M059J (cell line): ENCODE measurements at regions not wholly inside any gene's neighbourhood (a gene's known extent, or its start where the extent isn't known, plus 50 kb on each side); places are given as distances from the start of the nearest gene placed in this dataset.
A peak's percentile ranks its signal among the peaks of the same experiment; 100 is the strongest.

Experiments used
- DNase-seq: peaks from one replicate; pipeline ENCODE4 v3.0.0-alpha.2; 2012; ENCODE audit warnings: low read depth

- no peak for DNase-seq
Measured at GRCh38 chr1:172801771-172802322, 142.9 kb downstream of the FASLG start.

DNA sequence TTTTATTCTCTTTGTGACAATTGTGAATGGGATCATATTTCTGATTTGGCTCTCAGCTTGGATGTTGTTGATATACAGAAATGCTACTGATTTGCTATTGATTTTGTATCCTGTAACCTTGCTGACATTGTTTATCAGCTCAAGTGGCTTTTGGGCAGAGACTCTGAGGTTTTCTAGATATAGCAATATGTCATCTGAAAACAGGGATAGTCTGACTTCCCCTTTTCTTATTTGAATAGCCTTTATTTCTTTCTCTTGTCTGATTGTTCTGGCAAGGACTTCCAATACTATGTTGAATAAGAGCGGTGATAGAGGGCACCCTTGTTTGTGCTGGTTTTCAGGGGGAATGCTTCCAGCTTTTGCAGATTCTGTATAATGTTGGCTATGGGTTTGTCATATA, 150.8 kb downstream of the FASLG start:
- DNase-seq: no peak

DNA sequence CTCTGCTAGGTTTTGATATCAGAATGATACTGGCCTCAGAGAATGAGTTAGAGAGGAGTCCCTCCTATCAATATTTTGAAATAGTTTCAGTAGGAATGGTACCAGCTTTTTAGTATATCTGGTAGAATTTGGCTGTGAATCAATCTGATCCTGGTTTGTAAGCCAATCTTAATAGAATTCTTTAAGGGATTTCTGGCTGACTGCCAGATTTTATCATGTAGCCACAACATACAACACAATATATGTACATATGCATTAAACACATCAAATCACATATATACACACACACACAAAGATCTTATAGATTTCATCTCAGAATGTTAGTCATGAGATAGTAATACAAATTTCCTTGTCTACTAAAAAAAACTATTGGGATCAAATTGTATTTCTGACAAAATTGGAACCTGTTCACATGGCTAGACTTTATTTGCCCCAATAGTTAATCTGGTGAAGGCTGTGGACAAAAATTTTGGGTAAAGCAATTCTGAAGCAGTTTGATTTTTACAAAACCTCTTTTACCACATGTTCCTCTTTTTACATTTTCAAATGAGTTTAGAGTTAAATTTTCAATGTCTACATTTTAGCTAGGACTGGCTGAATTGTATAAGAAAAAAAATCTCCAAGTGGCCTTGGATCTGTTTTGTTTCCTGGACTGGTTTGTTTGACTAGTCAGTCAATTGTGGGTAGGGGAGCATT, 151.7 kb downstream of the FASLG start:
- no peak for DNase-seq

- DNase-seq: no peak
Measured at GRCh38 chr1:172811694-172812093, 152.8 kb downstream of the FASLG start.

DNA sequence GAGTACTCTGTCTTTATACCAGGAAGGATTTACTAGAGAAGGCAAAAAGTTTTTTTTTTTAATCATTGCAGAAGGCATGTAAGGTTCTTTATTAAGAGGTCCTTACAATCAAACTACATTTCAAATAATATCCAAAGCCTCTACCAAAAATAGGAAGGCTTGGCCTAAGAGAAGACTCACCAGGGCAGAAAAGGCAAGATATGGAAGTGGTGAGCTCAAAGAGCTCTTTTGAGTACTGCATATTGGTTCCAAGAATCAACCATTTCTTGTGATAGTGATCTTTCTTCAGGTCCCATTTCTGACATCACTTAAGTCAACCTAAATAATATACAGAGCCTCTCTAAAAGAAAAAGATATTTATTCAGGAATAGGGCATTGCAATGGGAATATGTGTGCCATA, 153.2 kb downstream of the FASLG start:
- no peak for DNase-seq

- no peak for DNase-seq
Measured at GRCh38 chr1:172813330-172813729, 154.4 kb downstream of the FASLG start.

- no peak for DNase-seq
Measured at GRCh38 chr1:172814428-172814827, 155.5 kb downstream of the FASLG start.

GRCh38 chr1:172815740-172816139, 156.8 kb downstream of the FASLG start:
- no peak for DNase-seq

GRCh38 chr1:172818841-172819527, 160.1 kb downstream of the FASLG start:
- no peak for DNase-seq

DNA sequence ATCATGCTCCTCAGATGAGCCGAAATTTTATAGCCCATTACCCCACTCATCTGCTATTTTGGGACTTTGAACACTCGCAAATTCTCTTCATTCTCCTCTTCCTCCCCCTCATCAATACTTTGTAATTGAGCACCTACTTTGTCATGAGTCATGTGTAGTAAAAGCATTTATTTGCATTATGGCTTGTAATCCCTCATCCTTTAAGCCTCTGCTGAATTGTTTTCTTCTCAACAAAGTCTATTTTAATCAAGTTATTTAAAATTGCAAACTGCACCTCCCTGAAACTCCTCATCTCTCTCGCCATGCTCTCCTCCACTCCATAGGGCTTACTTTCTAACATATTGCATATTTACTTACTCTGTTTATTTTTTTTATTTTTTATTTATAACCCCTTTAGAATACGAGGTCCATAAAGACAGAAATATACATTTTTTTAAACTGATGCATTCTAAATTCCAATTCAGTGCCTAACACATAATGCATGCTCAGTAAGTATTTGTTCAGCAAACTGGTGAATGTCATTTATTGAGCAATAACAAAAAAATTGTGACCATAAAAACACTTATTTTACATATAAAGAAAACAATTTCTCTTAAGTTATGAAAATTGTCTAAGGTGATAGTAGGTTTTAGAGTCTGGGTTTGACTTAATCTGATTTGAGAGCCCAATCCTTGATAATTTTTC, 161.7 kb downstream of the FASLG start:
- DNase-seq: no peak

- peak; percentile 79 for DNase-seq
Measured at GRCh38 chr1:172821609-172822274, 162.8 kb downstream of the FASLG start.

DNA sequence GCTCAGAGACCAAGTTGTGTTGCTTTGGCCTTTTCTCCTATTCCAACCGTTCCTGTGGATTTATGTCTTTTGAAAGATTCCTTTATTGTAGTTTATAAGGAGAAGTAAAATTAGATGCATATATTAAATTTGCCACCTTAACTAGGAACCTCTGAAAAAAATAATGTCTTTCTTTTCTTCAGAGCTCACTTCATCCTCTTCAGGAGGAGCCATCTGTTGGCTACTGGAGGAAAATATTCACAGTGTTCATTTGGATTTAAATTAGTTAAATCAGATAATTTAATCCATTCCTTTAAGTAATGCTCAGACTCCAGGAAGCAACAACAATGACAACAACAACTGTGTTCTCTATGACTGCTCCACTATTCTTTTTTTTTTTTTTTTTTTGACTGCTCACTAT, 164.0 kb downstream of the FASLG start:
- no peak for DNase-seq

DNA sequence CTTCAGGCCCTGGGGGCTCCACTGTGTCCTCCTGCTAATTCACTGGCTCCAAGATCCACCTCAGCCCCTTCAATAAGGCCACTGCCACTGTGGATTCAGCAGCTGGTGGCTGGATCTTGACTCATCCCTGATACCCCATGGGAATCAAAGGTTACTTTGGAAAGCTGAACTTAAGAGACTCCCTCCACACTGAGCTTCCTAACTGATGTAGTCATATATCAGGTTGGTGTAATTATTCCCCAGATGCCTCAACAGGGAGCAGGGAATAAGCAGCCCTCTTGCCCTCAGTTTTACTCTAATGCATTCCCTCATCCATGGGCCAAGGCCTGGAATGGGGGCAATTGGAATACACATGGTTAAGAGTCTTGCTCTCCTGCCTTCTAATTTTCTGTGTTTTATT, 164.6 kb downstream of the FASLG start:
- DNase-seq: peak; percentile 68

GRCh38 chr1:172824209-172824608, 165.3 kb downstream of the FASLG start:
- DNase-seq: peak; percentile 58

DNA sequence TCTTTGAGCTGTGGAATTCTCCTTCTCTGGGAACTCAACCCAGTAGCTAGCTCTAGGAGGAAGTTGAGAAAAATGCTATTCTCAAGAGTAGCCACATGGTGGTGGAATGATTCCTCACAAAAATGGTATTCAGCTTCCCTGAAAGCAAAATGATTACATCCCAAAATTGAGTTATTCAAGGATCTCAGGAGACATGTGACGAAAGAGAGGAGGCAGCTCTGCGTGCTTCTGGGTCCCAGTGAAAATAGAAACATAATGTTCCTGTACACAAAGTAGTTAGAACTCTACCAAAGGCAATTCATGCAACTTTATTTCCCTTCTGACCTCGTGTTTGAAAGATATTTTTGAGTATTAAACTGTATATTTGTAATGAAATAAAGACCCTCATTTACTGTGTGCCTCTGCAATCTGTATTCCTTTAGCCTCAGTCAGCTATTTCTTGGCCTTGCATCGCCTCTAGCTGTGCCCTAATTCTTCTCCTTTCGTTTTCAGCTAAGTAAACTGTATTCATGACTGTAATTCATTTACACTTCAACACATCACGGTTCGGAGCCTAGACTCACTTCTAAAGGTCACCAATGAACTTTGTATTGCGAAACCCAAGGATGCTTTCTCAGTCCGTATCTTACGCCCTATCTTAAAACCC, 167.3 kb downstream of the FASLG start:
- DNase-seq: peak; percentile 88

- no peak for DNase-seq
Measured at GRCh38 chr1:172827301-172827700, 168.4 kb downstream of the FASLG start.

GRCh38 chr1:172827841-172828240, 168.9 kb downstream of the FASLG start:
- DNase-seq: no peak

- no peak for DNase-seq
Measured at GRCh38 chr1:172832006-172832725, 173.3 kb downstream of the FASLG start.

DNA sequence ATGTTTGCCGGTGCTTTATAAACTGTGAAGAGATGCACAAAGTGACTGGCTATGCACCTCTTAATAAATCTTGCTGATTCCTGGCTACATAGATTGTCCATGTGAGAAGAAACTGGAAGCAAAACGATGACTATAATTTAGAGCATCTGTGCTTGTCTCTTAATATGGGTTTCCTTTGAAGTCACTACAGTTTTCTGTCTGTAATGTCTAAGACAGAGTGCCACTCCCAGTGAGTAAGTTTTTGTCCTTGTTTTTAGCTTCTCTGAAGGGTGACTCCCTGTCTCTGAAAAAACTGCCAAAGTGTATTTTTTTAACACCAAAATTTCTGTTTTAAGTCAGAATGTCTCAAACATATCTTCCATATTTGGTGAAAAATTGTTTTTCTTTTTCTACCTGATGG, 175.1 kb downstream of the FASLG start:
- no peak for DNase-seq

DNA sequence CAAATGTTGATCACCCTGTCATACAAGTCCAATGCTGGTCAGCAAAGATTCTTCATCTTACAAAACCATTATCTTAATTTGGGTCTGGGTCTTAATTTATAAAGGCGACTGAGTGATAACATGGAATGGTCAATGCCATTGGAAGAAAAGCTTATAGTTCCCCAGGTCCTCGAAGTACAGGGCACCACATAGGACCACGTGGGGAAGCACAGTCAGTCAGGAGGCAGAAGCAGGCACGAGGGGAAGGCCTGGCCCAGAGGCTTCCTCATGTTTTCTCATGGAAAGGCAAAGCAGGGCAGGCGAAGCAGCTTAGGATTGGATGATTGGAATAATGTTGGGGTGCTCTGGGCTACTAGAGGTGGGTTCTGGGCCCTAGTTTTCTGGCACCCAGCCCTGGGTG, 175.7 kb downstream of the FASLG start:
- DNase-seq: no peak

DNA sequence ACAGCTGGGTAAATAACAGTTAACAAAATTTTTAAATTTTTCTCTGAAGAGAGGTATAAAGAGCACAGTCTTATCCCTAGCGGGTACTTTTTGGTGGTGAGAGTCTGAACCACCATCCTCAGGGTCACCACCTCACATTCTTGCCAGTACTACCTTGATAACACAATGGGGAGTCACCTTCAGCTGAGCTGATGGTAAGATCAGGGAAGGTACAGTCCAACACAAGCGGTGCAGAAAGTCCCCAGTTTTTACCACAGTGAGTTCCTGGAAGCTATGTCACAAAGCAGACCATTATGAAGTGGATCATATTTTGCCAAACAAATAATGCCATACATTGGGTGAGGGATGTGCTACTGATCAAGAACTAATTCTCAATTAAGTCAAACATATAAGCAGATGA, 176.9 kb downstream of the FASLG start:
- no peak for DNase-seq
